ENCODE measurements at regions not wholly inside any gene's neighbourhood (a gene's known extent, or its start where the extent isn't known, plus 50 kb on each side); places are given as distances from the start of the nearest gene placed in this dataset.
A peak's percentile ranks its signal among the peaks of the same experiment; 100 is the strongest.

DNA sequence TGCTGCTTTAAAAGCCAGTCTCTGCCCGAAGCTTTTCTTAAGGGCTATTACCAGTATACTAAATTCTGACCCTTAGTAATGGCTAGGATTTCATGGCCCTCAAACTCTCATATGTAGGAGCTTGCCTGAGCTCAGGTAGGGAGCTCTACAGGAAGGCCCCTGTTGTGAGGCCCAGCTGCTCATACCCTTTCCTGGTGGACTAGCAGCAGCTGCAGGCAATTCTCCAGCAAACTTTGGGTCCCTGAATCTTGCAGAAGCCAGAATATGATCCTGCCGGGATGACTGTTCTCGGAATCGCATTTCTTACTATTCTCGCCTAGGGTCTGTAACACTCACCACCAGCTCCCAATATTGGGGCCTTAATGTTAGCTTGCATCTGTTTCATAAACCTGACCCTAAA, 106.4 kb upstream of the SERTAD2 start:
- DNase-seq (ENCODE audit: low read depth) = no peak
- no peak overlapping the region for H3K4me3 ChIP-seq (ENCODE audit: low read depth, low read length)
- TF ChIP-seq, protein P1, sequence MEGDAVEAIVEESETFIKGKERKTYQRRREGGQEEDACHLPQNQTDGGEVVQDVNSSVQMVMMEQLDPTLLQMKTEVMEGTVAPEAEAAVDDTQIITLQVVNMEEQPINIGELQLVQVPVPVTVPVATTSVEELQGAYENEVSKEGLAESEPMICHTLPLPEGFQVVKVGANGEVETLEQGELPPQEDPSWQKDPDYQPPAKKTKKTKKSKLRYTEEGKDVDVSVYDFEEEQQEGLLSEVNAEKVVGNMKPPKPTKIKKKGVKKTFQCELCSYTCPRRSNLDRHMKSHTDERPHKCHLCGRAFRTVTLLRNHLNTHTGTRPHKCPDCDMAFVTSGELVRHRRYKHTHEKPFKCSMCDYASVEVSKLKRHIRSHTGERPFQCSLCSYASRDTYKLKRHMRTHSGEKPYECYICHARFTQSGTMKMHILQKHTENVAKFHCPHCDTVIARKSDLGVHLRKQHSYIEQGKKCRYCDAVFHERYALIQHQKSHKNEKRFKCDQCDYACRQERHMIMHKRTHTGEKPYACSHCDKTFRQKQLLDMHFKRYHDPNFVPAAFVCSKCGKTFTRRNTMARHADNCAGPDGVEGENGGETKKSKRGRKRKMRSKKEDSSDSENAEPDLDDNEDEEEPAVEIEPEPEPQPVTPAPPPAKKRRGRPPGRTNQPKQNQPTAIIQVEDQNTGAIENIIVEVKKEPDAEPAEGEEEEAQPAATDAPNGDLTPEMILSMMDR (IDR thresholded peaks at IDR 0.05; ENCODE audit: insufficient read depth, low read depth, low read length, missing control alignments) = no peak

GRCh38 chr2:64762301-64762997, 108.7 kb upstream of the SERTAD2 start:
- H3K4me3 ChIP-seq (ENCODE audit: low read depth, low read length) = no peak overlapping the region
- TF ChIP-seq, protein P1 (IDR thresholded peaks at IDR 0.05; ENCODE audit: insufficient read depth, low read depth, low read length, missing control alignments) = no peak
- no peak for DNase-seq (ENCODE audit: low read depth)

DNA sequence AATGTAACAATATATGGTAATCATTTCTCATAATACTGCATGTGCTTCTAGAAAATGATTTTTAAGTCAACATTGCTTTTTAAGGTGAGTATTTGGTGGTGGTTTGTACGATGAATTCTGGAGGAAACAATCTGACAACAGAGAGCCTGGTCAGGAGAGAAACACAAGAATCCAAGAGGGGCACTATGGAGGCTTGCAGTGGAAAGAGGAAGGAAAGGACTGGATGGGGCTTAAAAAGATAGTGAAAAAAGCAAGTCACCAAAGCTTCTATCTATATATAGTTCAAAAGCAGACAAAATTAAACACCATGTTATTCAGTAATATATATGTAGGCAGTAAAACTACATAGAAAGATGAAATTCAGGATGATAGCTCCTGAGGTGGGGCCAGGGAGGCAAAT, 109.4 kb upstream of the SERTAD2 start:
- DNase-seq (ENCODE audit: low read depth) = no peak
- no peak overlapping the region for H3K4me3 ChIP-seq (ENCODE audit: low read depth, low read length)
- TF ChIP-seq, protein P1 (IDR thresholded peaks at IDR 0.05; ENCODE audit: insufficient read depth, low read depth, low read length, missing control alignments) = no peak

DNA sequence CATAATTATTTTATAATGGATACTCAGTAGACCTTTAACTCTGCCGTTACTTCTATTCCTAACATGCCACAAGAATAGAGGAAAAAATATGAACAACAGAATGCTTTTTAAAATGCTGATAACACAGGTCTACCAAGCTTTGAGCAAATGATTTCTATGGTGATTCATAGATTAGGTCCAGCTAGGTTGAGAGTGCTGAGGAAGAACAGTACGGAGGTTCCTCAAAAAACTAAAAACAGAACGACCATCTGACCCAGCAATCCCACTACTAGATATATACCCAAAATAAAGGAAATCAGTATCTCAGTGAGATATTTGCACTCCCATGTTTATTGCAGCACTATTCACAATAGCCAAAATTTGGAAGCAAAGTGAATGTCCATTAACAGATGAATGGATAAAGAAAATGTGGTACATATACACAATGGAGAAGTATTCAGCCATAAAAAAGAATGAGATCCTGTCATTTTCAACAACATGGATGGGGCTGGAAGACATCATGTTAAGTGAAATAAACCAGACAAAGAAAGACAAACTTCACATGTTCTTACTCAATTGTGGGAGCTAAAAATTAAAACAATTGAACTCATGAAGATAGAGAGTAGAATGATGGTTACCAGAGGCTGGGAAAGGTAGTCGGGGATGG, 111.6 kb upstream of the SERTAD2 start:
- TF ChIP-seq, protein P1 (IDR thresholded peaks at IDR 0.05; ENCODE audit: insufficient read depth, low read depth, low read length, missing control alignments) = no peak
- no peak for DNase-seq (ENCODE audit: low read depth)
- no peak overlapping the region for H3K4me3 ChIP-seq (ENCODE audit: low read depth, low read length)

DNA sequence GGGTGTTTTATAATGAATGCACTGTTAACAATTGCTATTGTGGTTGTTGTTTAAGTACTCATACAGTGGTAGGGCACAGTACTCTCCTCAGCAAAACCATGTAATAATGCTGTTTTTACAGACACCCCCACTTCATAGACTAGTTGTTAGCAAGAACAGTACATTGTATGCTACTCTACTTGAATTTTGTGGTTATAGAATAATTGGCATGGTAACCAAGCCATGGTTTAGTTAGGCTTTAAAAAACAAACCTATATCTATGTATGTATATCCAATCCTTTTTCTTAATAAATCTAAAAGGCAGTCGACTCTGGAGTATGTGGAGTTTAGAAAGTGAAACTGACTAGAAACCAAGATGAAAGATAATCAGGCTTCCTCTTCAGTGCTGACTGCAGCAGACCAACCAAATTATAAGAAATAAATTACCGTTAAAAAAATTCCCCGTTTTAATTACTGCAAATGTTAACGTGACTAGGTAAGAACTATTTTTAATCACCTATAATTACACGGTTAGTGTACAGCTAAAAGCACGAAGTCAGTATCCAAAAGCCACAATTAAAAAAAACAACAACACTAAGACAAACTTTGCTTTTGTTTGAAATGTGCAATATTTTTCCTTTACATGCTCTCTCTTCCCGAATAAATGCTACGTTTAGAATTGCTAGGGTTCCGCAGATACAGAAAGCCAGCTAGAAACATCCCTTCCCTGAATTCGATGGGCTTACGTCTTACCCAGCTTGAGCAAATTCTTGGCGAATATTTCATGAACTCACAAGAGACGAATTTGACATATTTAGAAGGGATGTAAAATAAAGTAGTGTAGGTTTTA, 113.3 kb upstream of the SERTAD2 start:
- DNase-seq (ENCODE audit: low read depth) = peak; percentile 44
- peak overlapping the region; percentile 72 for H3K4me3 ChIP-seq (ENCODE audit: low read depth, low read length)
- TF ChIP-seq, protein P1 (IDR thresholded peaks at IDR 0.05; ENCODE audit: insufficient read depth, low read depth, low read length, missing control alignments) = no peak

GRCh38 chr2:64767670-64768468, 114.2 kb upstream of the SERTAD2 start:
- TF ChIP-seq, protein P1 (IDR thresholded peaks at IDR 0.05; ENCODE audit: insufficient read depth, low read depth, low read length, missing control alignments) = no peak
- DNase-seq (ENCODE audit: low read depth) = peak; percentile 84
- peak overlapping the region; percentile 72 for H3K4me3 ChIP-seq (ENCODE audit: low read depth, low read length)
